ENCODE measurements at regions not wholly inside any gene's neighbourhood (a gene's known extent, or its start where the extent isn't known, plus 50 kb on each side); places are given as distances from the start of the nearest gene placed in this dataset.
"Not testable (repeated sequence)": the region's sequence is repeated elsewhere in the genome, so short reads cannot be mapped to it uniquely, and the experiment has no call there.

DNA sequence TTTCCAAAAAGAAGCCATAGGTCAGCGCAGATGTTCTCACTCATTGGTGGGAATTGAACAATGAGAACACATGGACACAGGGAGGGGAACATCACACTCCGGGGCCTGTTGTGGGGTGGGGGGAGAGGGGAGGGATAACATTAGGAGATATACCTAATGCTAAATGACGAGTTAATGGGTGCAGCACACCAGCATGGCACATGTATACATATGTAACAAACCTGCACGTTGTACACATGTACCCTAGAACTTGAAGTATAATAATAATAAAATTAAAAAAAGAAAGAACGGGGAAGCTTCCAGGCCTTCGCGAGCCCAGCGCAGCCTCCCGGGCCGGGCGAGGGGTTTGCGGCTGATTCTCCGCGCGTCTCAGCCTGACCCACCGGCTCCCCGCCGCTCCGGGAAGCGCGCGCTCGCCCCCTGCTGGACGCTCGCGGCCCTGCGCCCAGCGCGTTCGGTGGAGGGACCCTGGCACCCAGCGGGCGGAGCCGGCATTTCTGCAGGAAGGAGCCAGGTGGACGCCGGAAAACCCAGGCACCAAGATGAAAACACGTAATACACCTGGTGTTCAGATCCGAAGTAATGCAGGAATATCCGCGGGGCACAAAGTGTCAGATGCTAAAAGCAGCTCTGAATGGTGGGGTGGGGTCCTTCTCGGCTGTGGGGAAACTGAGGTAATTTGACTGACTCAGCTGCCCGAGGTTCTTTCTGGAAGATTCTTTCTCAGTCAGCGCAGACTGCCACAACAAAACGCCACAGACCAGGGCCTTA lies 67.1 kb upstream of the PPP1R26 start:
- not testable (repeated sequence) for H3K27ac ChIP-seq (ENCODE audit: low read length); H3K27me3 ChIP-seq (ENCODE audit: insufficient read depth, low read depth, low read length); H3K36me3 ChIP-seq (ENCODE audit: insufficient read depth, low read length); H3F3A ChIP-seq (ENCODE audit: insufficient read depth, low read length, poor library complexity, severe bottlenecking); H3K4me2 ChIP-seq (ENCODE audit: low read length); H3K9me3 ChIP-seq (ENCODE audit: low read length); H3K79me2 ChIP-seq (replicated peaks; ENCODE audit: insufficient read depth, low read length); H3K9me2 ChIP-seq (ENCODE audit: insufficient read depth, low read length); H4K20me1 ChIP-seq (ENCODE audit: insufficient read depth); H2AFZ ChIP-seq (ENCODE audit: low read depth, low read length); H3K4me3 ChIP-seq (ENCODE audit: low read length); H3K9ac ChIP-seq (ENCODE audit: low read length)
- TF ChIP-seq SMC3 (conservative IDR thresholded peaks at IDR 0.05; ENCODE audit: poor library complexity) (peak; percentile 100), MXI1 (conservative IDR thresholded peaks at IDR 0.05; ENCODE audit: poor library complexity, severe bottlenecking) (peak; percentile 47), RAD21 (conservative IDR thresholded peaks at IDR 0.05) (peak; percentile 100)
- TF ChIP-seq, protein P1, sequence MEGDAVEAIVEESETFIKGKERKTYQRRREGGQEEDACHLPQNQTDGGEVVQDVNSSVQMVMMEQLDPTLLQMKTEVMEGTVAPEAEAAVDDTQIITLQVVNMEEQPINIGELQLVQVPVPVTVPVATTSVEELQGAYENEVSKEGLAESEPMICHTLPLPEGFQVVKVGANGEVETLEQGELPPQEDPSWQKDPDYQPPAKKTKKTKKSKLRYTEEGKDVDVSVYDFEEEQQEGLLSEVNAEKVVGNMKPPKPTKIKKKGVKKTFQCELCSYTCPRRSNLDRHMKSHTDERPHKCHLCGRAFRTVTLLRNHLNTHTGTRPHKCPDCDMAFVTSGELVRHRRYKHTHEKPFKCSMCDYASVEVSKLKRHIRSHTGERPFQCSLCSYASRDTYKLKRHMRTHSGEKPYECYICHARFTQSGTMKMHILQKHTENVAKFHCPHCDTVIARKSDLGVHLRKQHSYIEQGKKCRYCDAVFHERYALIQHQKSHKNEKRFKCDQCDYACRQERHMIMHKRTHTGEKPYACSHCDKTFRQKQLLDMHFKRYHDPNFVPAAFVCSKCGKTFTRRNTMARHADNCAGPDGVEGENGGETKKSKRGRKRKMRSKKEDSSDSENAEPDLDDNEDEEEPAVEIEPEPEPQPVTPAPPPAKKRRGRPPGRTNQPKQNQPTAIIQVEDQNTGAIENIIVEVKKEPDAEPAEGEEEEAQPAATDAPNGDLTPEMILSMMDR (IDR thresholded peaks at IDR 0.05; ENCODE audit: poor library complexity, severe bottlenecking): peak; percentile 100

DNA sequence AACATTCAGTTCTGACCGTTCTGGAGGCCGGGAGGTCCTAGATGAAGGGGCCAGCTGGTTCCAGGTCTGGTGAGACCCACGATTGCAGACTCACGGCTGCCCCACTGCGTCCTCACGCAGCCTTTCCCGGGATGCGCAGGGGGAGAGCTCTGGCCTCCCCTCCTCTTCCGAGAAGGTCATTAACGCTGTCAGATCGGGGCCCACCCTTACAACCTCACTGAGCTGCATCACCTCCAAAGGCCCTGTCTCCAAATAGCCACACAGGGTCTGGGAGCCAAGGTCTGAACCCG lies 66.6 kb upstream of the PPP1R26 start:
- Histone ChIP-seq H3K9me3 (ENCODE audit: low read length) (no peaks in the 10 kb centered on the region), H3K9me2 (ENCODE audit: insufficient read depth, low read length) (no peaks in the 10 kb centered on the region), H3K4me2 (ENCODE audit: low read length) (no peak overlapping the region), H3K79me2 (replicated peaks; ENCODE audit: insufficient read depth, low read length) (no peaks in the 10 kb centered on the region), H3K27ac (ENCODE audit: low read length) (no peak overlapping the region), H3F3A (ENCODE audit: insufficient read depth, low read length, poor library complexity, severe bottlenecking) (no peaks in the 10 kb centered on the region), H3K36me3 (ENCODE audit: insufficient read depth, low read length) (no peaks in the 10 kb centered on the region), H2AFZ (ENCODE audit: low read depth, low read length) (no peak overlapping the region), H3K4me3 (ENCODE audit: low read length) (no peak overlapping the region), H4K20me1 (ENCODE audit: insufficient read depth) (no peaks in the 10 kb centered on the region), H3K9ac (ENCODE audit: low read length) (no peak overlapping the region), H3K27me3 (ENCODE audit: insufficient read depth, low read depth, low read length) (no peaks in the 10 kb centered on the region)
- TF ChIP-seq TAF1 (IDR thresholded peaks at IDR 0.05; ENCODE audit: low read depth): no peak
- TF ChIP-seq RAD21 (conservative IDR thresholded peaks at IDR 0.05): no peak
- TF ChIP-seq EP300 (conservative IDR thresholded peaks at IDR 0.05; ENCODE audit: poor library complexity, severe bottlenecking): no peak
- TF ChIP-seq MXI1 (conservative IDR thresholded peaks at IDR 0.05; ENCODE audit: poor library complexity, severe bottlenecking): no peak
- TF ChIP-seq SMC3 (conservative IDR thresholded peaks at IDR 0.05; ENCODE audit: poor library complexity): no peak
- TF ChIP-seq, protein P1 (IDR thresholded peaks at IDR 0.05; ENCODE audit: poor library complexity, severe bottlenecking): no peak
- no peak for TF ChIP-seq REST (IDR thresholded peaks at IDR 0.05; ENCODE audit: borderline replicate concordance)
- TF ChIP-seq POLR2AphosphoS5 (IDR thresholded peaks at IDR 0.05): no peak
- TF ChIP-seq EZH2 (IDR thresholded peaks at IDR 0.05; ENCODE audit: borderline replicate concordance, insufficient read depth, low read length, poor library complexity, severe bottlenecking): no peak
